ENCODE measurements at regions not wholly inside any gene's neighbourhood (a gene's known extent, or its start where the extent isn't known, plus 50 kb on each side); places are given as distances from the start of the nearest gene placed in this dataset.

DNA sequence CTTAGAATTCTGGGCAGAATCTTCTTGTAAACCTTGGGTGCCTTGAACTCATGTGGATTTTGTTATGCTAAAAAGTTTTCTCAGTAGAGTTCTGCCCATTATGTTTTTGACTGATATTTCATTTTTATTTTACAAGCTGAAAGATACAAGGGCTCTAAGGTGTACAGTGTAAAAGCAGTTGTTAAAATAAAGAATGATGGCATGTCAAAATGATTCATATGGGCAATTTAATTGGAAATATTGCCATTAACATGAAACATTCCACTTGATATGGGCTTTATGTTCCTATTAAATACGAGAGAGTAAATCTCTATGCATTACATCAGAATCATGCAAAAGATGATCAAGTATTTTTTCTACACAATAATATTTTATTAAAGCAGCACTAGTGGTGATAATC, 295.1 kb upstream of the ATP2B1 start:
- DNase-seq: no peak
- no peak for TF ChIP-seq POLR2A (IDR thresholded peaks at IDR 0.05)
- TF ChIP-seq CTCF (IDR thresholded peaks at IDR 0.05): no peak
- H3K27ac ChIP-seq: no peak overlapping the region
- H3K4me1 ChIP-seq: no peaks in the 10 kb centered on the region
- intact Hi-C loops (cut with DNase I): no loop called here
- WGBS, 2 donors: 87 to 90% methylated on average over 1 of the region's 1 CpG
- H3K27me3 ChIP-seq: no peaks in the 10 kb centered on the region
- no peaks in the 10 kb centered on the region for H3K36me3 ChIP-seq
- H3K9me3 ChIP-seq: no peaks in the 10 kb centered on the region
- no peak overlapping the region for H3K4me3 ChIP-seq (replicated peaks in 1 of 3)

- intact Hi-C loops (cut with DNase I): no loop called here
- WGBS, 2 donors: 85 to 94% methylated on average over 3 of the region's 3 CpGs
- TF ChIP-seq POLR2A (IDR thresholded peaks at IDR 0.05): no peak
- TF ChIP-seq CTCF (IDR thresholded peaks at IDR 0.05): no peak
These were observed 292.1 kb upstream of the ATP2B1 start for GRCh38 chr12:90000721-90001120.

DNA sequence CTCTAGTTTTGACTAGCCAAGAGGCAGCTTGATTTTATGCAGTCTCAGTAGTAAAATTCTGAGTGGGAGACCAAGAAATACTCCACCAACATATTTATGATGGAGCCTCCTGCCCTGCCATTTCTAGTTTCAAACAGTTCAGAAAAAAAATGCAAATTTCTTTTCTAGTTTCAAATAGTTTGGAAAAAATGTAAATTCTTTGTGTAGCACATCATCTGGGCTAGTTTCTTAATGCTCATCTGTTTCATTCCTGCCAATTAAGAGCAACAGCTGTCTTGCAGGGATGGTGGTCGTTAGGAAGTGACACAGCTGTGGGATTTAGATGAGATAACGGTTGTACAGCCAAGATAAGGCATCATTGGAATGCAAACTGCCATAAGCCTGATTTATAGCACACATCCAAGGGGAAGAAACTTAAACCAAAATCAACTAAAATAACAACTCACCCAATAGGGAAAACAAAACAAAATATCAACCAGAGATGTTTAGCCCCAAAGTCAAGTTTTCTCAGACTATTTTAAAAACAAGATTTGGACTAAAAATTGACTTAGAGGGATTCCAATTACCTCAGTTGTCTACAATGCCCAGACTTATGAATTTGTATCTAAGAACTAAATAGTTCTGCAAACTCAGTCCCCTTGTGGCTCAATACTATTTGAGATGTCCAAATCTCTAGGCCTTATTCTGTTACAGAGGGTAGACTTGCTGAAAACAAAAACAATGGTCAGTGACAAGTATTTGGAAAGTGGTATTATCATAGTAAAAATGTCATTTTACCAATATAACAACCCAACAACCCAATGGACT, 291.3 kb upstream of the ATP2B1 start:
- intact Hi-C loops (cut with DNase I): no loop called here
- 45 to 46% methylated on average over 2 of the region's 2 CpGs for WGBS, 2 donors
- no peaks in the 10 kb centered on the region for H3K27me3 ChIP-seq
- H3K4me3 ChIP-seq (replicated peaks in 1 of 3): no peak overlapping the region
- H3K27ac ChIP-seq: no peak overlapping the region
- no peaks in the 10 kb centered on the region for H3K36me3 ChIP-seq
- no peak for TF ChIP-seq POLR2A (IDR thresholded peaks at IDR 0.05)
- TF ChIP-seq CTCF (IDR thresholded peaks at IDR 0.05): no peak
- no peak for DNase-seq
- no peaks in the 10 kb centered on the region for H3K4me1 ChIP-seq
- no peaks in the 10 kb centered on the region for H3K9me3 ChIP-seq

More at GRCh38 chr12:90000721-90001120, 292.1 kb upstream of the ATP2B1 start:
- Histone ChIP-seq H3K4me1 (no peaks in the 10 kb centered on the region), H3K36me3 (no peaks in the 10 kb centered on the region), H3K27me3 (no peaks in the 10 kb centered on the region), H3K27ac (no peak overlapping the region), H3K4me3 (replicated peaks in 1 of 3) (no peak overlapping the region), H3K9me3 (no peaks in the 10 kb centered on the region)
- no peak for DNase-seq

DNA sequence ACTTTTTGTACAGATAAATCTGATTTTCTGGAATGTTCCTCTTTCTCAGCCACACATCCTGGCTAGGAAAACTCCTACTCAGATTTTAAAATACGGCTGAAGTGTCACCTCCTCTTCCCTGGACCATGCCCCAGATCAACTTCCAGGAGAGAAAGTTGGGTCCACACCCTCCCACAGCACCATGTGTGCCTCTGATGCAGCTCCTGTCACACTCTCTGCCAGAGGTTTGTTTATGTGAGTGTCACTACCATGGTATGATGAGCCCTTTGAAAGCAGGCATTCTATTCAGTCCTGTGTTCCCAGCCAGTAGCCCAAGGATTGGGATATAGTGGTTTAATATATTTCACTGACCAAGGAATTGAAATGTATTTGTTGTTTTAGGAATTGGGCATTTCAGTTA, 287.2 kb upstream of the ATP2B1 start:
- no peak for TF ChIP-seq CTCF (IDR thresholded peaks at IDR 0.05)
- no peak for TF ChIP-seq POLR2A (IDR thresholded peaks at IDR 0.05)
- Histone ChIP-seq H3K9me3 (no peaks in the 10 kb centered on the region), H3K27ac (no peak overlapping the region), H3K4me3 (replicated peaks in 1 of 3) (no peak overlapping the region), H3K27me3 (no peaks in the 10 kb centered on the region), H3K36me3 (no peaks in the 10 kb centered on the region), H3K4me1 (no peaks in the 10 kb centered on the region)
- WGBS, 2 donors: 61 to 68% methylated on average over 1 of the region's 1 CpG
- intact Hi-C loops (cut with DNase I): no loop called here
- DNase-seq: no peak

DNA sequence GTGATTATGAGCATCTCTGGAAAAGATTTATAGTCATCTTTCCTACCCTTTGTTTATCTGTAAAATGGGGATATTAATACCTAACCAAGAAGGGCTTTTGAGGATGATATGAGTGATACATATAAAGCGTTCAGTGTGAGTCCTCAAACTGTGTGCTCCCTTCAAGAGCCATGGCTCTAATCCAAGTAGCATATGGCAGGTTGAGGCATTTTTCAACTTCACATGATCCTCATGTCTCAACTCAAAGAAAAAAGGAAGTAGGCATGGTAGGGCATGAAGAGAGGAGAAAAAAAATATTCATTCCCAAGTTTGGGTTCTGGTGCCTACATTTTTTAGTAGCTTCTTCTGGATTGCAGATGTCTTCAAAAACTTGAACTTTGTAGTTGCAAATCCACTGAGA, 286.3 kb upstream of the ATP2B1 start:
- intact Hi-C loops (cut with DNase I): no loop called here
- Histone ChIP-seq H3K27ac (no peak overlapping the region), H3K36me3 (no peaks in the 10 kb centered on the region), H3K27me3 (no peaks in the 10 kb centered on the region), H3K4me1 (no peaks in the 10 kb centered on the region), H3K9me3 (no peaks in the 10 kb centered on the region), H3K4me3 (replicated peaks in 1 of 3) (no peak overlapping the region)
- no peak for DNase-seq
- TF ChIP-seq CTCF (IDR thresholded peaks at IDR 0.05) (no peak), POLR2A (IDR thresholded peaks at IDR 0.05) (no peak)
- 83 to 85% methylated on average over 1 of the region's 1 CpG for WGBS, 2 donors

All from thyroid gland (tissue), 4 donors.